CD4-positive, alpha-beta memory T cell (primary cell): ENCODE measurements at regions not wholly inside any gene's neighbourhood (a gene's known extent, or its start where the extent isn't known, plus 50 kb on each side); places are given as distances from the start of the nearest gene placed in this dataset.

Experiments used
- CTCF ChIA-PET: fragments of 350-600 bp; sonication (Branson Sonifier 250); formaldehyde crosslinking; loops from one replicate; lab custom pipeline; 2021; ENCODE audit warnings: inconsistent platforms; ENCODE audit not compliant: partially characterized antibody; lab: Charles Lee
- POLR2A ChIA-PET: fragments of 350-600 bp; sonication (Branson Sonifier 250); formaldehyde crosslinking; loops from one replicate; lab custom pipeline; 2021; ENCODE audit not compliant: partially characterized antibody; lab: Charles Lee
- DNase-seq, 5 donors: peaks; one replicate each; pipeline versions ENCODE4 v3.0.0 to v3.0.0-alpha.2; 2020 to 2022; ENCODE audit warnings: mixed read lengths in 1 of 5
- H3K27ac ChIP-seq: one replicate; pipeline ENCODE4 v1.7.0; 2013; ENCODE audit warnings: low read depth, low read length
- H3K27me3 ChIP-seq: 2 replicates; pipeline ENCODE4 v1.7.0; 2013; ENCODE audit warnings: mild to moderate bottlenecking, low read length, moderate library complexity; ENCODE audit not compliant: insufficient read depth
- H3K36me3 ChIP-seq: 2 replicates; pipeline ENCODE4 v1.7.0; 2013; ENCODE audit warnings: mild to moderate bottlenecking, low read length, moderate library complexity; ENCODE audit not compliant: insufficient read depth
- H3K4me1 ChIP-seq: 2 replicates; pipeline ENCODE4 v1.7.0; 2013; ENCODE audit warnings: mild to moderate bottlenecking, low read length, moderate library complexity; ENCODE audit not compliant: insufficient read depth
- H3K4me3 ChIP-seq, 2 donors: one replicate each; pipeline ENCODE4 v1.7.0; 2013; ENCODE audit warnings: low read length in 2 of 2, mild to moderate bottlenecking in 1 of 2
- H3K9me3 ChIP-seq, 2 donors: one replicate each; pipeline ENCODE4 v1.7.0; 2013; ENCODE audit warnings: low read length in 2 of 2, control low read depth in 1 of 2; ENCODE audit not compliant: control insufficient read depth in 1 of 2
- H3K27ac Mint-ChIP-seq, 7 donors: one replicate each; pipeline ENCODE4 v1.8.0; 2020 to 2021; ENCODE audit warnings: mixed read lengths in 7 of 7, mild to moderate bottlenecking in 6 of 7, inconsistent platforms in 3 of 7, moderate library complexity in 3 of 7
- H3K27me3 Mint-ChIP-seq, 2 donors: one replicate each; pipeline ENCODE4 v1.8.0; 2020 to 2021; ENCODE audit warnings: mixed read lengths in 2 of 2
- H3K36me3 Mint-ChIP-seq, 2 donors: one replicate each; pipeline ENCODE4 v1.8.0; 2020 to 2021; ENCODE audit warnings: mixed read lengths in 2 of 2, inconsistent platforms in 1 of 2, mild to moderate bottlenecking in 1 of 2
- H3K4me1 Mint-ChIP-seq, 4 donors: one replicate each; pipeline ENCODE4 v1.8.0; 2020 to 2021; ENCODE audit warnings: mixed read lengths in 4 of 4, mild to moderate bottlenecking in 1 of 4
- H3K4me3 Mint-ChIP-seq, 8 donors: one replicate each; pipeline ENCODE4 v1.8.0; 2020 to 2021; ENCODE audit warnings: mixed read lengths in 8 of 8, mild to moderate bottlenecking in 7 of 8, moderate library complexity in 6 of 8, inconsistent platforms in 3 of 8
- H3K9me3 Mint-ChIP-seq, 8 donors: one replicate each; pipeline ENCODE4 v1.8.0; 2020 to 2021; ENCODE audit warnings: mixed read lengths in 8 of 8, mild to moderate bottlenecking in 5 of 8, inconsistent platforms in 3 of 8, moderate library complexity in 1 of 8
- intact Hi-C: fragments of 100-400 bp; cut with micrococcal nuclease; formaldehyde crosslinking; loops from one replicate; pipeline ENCODE4 v1.15.1; 2023

DNA sequence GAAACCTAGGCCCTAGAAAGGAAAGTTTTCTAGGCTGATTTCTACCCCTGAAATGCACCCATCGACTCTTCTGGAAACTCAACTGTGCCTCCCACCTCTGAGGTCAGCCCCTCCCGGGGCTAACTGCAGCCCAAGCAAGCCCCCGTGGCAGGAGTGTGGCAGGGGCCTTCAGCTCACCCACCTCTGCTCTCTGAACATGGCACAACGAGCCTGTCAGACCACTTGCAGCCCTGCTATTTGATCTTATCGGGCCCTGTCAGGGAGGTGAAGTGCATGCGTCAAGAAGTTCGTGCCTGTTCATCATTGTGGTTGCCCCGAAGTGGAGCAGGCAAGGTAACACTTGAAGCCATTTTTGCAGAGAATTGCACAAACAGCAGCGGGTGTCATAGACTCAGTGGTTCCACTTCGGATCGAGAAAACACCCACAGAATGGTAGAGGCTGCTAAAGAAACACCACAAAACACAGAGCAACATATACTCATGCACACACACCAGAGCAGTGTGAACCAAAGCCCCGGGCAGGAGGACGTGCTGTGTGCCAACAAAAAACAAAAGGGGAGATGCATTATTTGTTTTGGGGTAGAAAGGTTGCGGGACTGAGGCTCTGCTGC is 262.7 kb downstream of the ETS1 start:
- Mint-ChIP-seq H3K27me3 (no peaks in the 10 kb centered on the region), H3K27ac (peak overlapping the region; percentile 87 to 99 (median 97)), H3K9me3 (peaks cover 0 to 4% (median 0%) of the 10 kb centered on the region in 8 donors), H3K4me3 (peak overlapping the region; percentile 51 to 81 (median 74)), H3K36me3 (peaks cover 0 to 3% of the 10 kb centered on the region in 2 donors), H3K4me1 (peaks cover 67 to 92% (median 80%) of the 10 kb centered on the region in 4 donors)
- CTCF ChIA-PET: interaction anchor here (1.2 to 6.3 kb wide), 31 partner anchors 12 to 506 kb away, joined by 3 to 88 read pairs (median 10); no protein-coding TSS in a partner anchor
- peak; percentile 92 to 97 (median 93) for DNase-seq
- peak overlapping the region in 1 of 2 donors; percentile 16 for H3K4me3 ChIP-seq
- no peaks in the 10 kb centered on the region for H3K27me3 ChIP-seq
- H3K4me1 ChIP-seq: peaks cover 83% of the 10 kb centered on the region
- POLR2A ChIA-PET: interaction anchor here (0.7 to 21.6 kb wide), 23 partner anchors 10 to 460 kb away, joined by 3 to 541 read pairs (median 10); no protein-coding TSS in a partner anchor
- H3K36me3 ChIP-seq: no peaks in the 10 kb centered on the region
- H3K27ac ChIP-seq: peak overlapping the region; percentile 92
- H3K9me3 ChIP-seq: no peaks in the 10 kb centered on the region
- intact Hi-C loops: loop anchor here (1.0 to 2.0 kb wide), 9 partner anchors 17 to 306 kb away; no protein-coding TSS in a partner anchor

GRCh38 chr11:128324051-128324481 is 263.3 kb downstream of the ETS1 start:
- intact Hi-C loops: loop anchor here (1.0 to 2.0 kb wide), 9 partner anchors 17 to 306 kb away; no protein-coding TSS in a partner anchor
- H3K4me1 ChIP-seq: peaks cover 83% of the 10 kb centered on the region
- ChIA-PET POLR2A (interaction anchor here (0.9 to 21.6 kb wide), 23 partner anchors 10 to 305 kb away, joined by 3 to 541 read pairs (median 10); no protein-coding TSS in a partner anchor), CTCF (interaction anchor here (0.8 to 6.3 kb wide), 45 partner anchors 11 to 508 kb away, joined by 3 to 88 read pairs (median 6); no protein-coding TSS in a partner anchor)
- Mint-ChIP-seq H3K27ac (peak overlapping the region; percentile 87 to 99 (median 97)), H3K4me3 (peak overlapping the region in 7 of 8 donors; percentile 28 to 78 (median 63)), H3K4me1 (peaks cover 65 to 92% (median 79%) of the 10 kb centered on the region in 4 donors), H3K36me3 (peaks cover 0 to 3% of the 10 kb centered on the region in 2 donors), H3K9me3 (peaks cover 0 to 4% (median 0%) of the 10 kb centered on the region in 8 donors), H3K27me3 (no peaks in the 10 kb centered on the region)
- H3K9me3 ChIP-seq: no peaks in the 10 kb centered on the region
- DNase-seq: peak in 1 of 5 donors; percentile 72
- H3K27me3 ChIP-seq: no peaks in the 10 kb centered on the region
- peak overlapping the region in 1 of 2 donors; percentile 17 for H3K4me3 ChIP-seq
- peak overlapping the region; percentile 92 for H3K27ac ChIP-seq
- H3K36me3 ChIP-seq: no peaks in the 10 kb centered on the region

- POLR2A ChIA-PET: interaction anchor here (0.7 to 21.6 kb wide), 23 partner anchors 9 to 306 kb away, joined by 3 to 541 read pairs (median 9); no protein-coding TSS in a partner anchor
- intact Hi-C loops: loop anchor here (1.0 kb wide), 1 partner anchor 33 kb away; no protein-coding TSS in a partner anchor
- H3K4me1 ChIP-seq: peaks cover 83% of the 10 kb centered on the region
Observed at GRCh38 chr11:128323381-128323780, 264.0 kb downstream of the ETS1 start.

DNA sequence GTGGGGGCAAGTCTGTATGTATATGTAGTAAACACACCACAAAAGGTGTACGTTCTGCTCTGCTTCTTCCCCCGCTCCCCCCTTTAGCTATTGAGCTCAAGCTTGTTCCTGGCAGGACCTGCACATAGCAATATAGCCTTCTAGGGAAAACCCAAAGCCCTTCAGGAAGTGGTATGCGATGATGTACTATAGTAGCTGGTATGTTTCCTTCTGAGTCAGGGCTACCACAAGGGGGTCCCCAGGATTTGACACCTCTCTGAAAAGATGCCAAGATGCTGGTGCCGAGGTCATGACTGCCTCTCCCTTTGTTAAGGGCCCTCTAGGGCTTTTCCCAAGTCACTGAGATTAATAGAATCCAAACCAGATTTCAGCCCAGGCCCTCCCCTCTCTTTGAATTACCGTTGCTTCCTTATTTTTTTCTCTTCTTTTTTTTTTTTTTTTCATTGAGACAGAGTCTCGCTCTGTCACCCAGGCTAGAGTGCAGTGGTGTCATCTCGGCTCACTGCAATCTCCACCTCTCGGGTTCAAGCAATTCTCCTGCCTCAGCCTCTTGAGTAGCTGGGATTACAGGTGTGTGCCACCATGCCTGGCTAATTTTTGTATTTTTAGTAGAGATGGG is 268.4 kb downstream of the ETS1 start:
- H3K4me1 ChIP-seq: peaks cover 60% of the 10 kb centered on the region
- H3K27me3 ChIP-seq: no peaks in the 10 kb centered on the region
- POLR2A ChIA-PET: interaction anchor here (0.9 to 21.6 kb wide), 11 partner anchors 12 to 407 kb away, joined by 3 to 541 read pairs (median 6); no protein-coding TSS in a partner anchor
- peaks cover 24 to 31% of the 10 kb centered on the region in 2 donors for H3K36me3 Mint-ChIP-seq
- no peaks in the 10 kb centered on the region for H3K27me3 Mint-ChIP-seq
- CTCF ChIA-PET: interaction anchor here (0.7 to 3.1 kb wide), 14 partner anchors 10 to 312 kb away, joined by 3 to 23 read pairs (median 4); no protein-coding TSS in a partner anchor
- H3K27ac Mint-ChIP-seq: peak overlapping the region; percentile 84 to 98 (median 92)
- DNase-seq: peak; percentile 75 to 95 (median 77)
- intact Hi-C loops: loop anchor here (1.0 kb wide), 1 partner anchor 14 kb away; no protein-coding TSS in a partner anchor
- no peaks in the 10 kb centered on the region for H3K36me3 ChIP-seq
- H3K4me1 Mint-ChIP-seq: peaks cover 58 to 81% (median 70%) of the 10 kb centered on the region in 4 donors
- H3K4me3 Mint-ChIP-seq: peak overlapping the region in 7 of 8 donors; percentile 15 to 73 (median 53)
- no peak overlapping the region for H3K4me3 ChIP-seq
- peaks cover 0 to 11% of the 10 kb centered on the region in 2 donors for H3K9me3 ChIP-seq
- H3K9me3 Mint-ChIP-seq: peaks cover 0 to 30% (median 25%) of the 10 kb centered on the region in 8 donors
- H3K27ac ChIP-seq: peak overlapping the region; percentile 66

More at GRCh38 chr11:128323381-128323780, 264.0 kb downstream of the ETS1 start:
- peak overlapping the region in 1 of 2 donors; percentile 17 for H3K4me3 ChIP-seq
- no peaks in the 10 kb centered on the region for H3K27me3 ChIP-seq
- CTCF ChIA-PET: interaction anchor here (0.8 to 6.3 kb wide), 50 partner anchors 8 to 509 kb away, joined by 3 to 88 read pairs (median 6); no protein-coding TSS in a partner anchor
- peak overlapping the region; percentile 92 for H3K27ac ChIP-seq
- peak overlapping the region in 7 of 8 donors; percentile 28 to 78 (median 63) for H3K4me3 Mint-ChIP-seq
- DNase-seq: peak; percentile 60 to 70 (median 68)
- H3K9me3 Mint-ChIP-seq: peaks cover 0 to 4% (median 0%) of the 10 kb centered on the region in 8 donors
- H3K4me1 Mint-ChIP-seq: peaks cover 65 to 92% (median 79%) of the 10 kb centered on the region in 4 donors
- peaks cover 3% of the 10 kb centered on the region in 2 donors for H3K36me3 Mint-ChIP-seq
- H3K36me3 ChIP-seq: no peaks in the 10 kb centered on the region
- H3K27me3 Mint-ChIP-seq: no peaks in the 10 kb centered on the region
- peak overlapping the region; percentile 87 to 99 (median 97) for H3K27ac Mint-ChIP-seq
- H3K9me3 ChIP-seq: no peaks in the 10 kb centered on the region

DNA sequence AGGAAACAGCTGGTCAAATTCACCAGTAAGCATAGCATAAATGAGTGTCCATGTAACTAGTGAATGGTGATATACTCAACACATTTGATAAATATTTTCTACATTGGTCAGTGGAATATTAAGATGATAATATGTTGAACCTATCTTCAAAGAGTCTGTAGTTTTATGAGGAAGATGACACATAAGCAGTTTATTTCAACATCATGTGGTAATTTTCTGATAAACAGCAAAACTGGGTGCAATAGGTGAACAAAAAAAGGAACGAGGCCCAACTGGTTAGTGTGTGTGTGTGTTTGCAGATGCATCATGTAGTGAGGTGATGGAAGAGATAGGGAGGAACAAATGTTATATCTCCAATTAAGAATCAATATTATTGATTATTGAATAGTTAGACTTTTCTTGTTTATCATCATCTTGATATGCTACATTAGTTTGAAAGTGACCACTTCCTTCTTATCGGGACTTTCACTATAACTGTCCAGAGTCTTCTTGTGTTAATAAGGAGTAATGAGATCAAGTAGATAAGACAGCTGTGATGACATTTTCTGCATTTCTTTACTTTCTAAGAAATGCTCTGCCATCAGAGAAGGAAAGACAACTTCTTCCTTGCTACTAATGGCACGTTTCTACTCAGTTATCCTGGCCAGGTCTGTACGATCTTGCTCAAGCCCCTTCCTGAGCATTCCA is 270.7 kb downstream of the ETS1 start:
- CTCF ChIA-PET: interaction anchor here (1.4 to 3.1 kb wide), 3 partner anchors 12 to 151 kb away, joined by 3 to 23 read pairs (median 14); no protein-coding TSS in a partner anchor

GRCh38 chr11:128315933-128316332 is 271.4 kb downstream of the ETS1 start:
- ChIA-PET POLR2A (interaction anchor here (0.8 to 21.6 kb wide), 5 partner anchors 11 to 196 kb away, joined by 3 to 541 read pairs (median 436); no protein-coding TSS in a partner anchor), CTCF (no interaction called here)
- Histone ChIP-seq H3K27ac (no peak overlapping the region), H3K27me3 (no peaks in the 10 kb centered on the region), H3K4me1 (peaks cover 61% of the 10 kb centered on the region), H3K4me3 (no peak overlapping the region), H3K9me3 (peaks cover 0 to 17% of the 10 kb centered on the region in 2 donors), H3K36me3 (no peaks in the 10 kb centered on the region)
- Mint-ChIP-seq H3K4me3 (peak overlapping the region in 2 of 8 donors; percentile 35 to 51), H3K27ac (peak overlapping the region in 5 of 7 donors; percentile 64 to 96 (median 84)), H3K36me3 (peaks cover 29 to 48% of the 10 kb centered on the region in 2 donors), H3K9me3 (peaks cover 0 to 40% (median 30%) of the 10 kb centered on the region in 8 donors), H3K4me1 (peaks cover 52 to 78% (median 66%) of the 10 kb centered on the region in 4 donors), H3K27me3 (no peaks in the 10 kb centered on the region)
- intact Hi-C loops: no loop called here
- no peak for DNase-seq

More for the DNA sequence above, 270.7 kb downstream of the ETS1 start:
- peaks cover 29 to 46% of the 10 kb centered on the region in 2 donors for H3K36me3 Mint-ChIP-seq
- H3K4me3 Mint-ChIP-seq: peak overlapping the region in 5 of 8 donors; percentile 22 to 65 (median 55)
- intact Hi-C loops: no loop called here
- no peak for DNase-seq
- no peaks in the 10 kb centered on the region for H3K36me3 ChIP-seq
- H3K27me3 ChIP-seq: no peaks in the 10 kb centered on the region
- H3K27ac Mint-ChIP-seq: peak overlapping the region; percentile 78 to 98 (median 90)
- H3K27me3 Mint-ChIP-seq: no peaks in the 10 kb centered on the region
- H3K4me3 ChIP-seq: no peak overlapping the region
- peaks cover 0 to 17% of the 10 kb centered on the region in 2 donors for H3K9me3 ChIP-seq
- H3K4me1 ChIP-seq: peaks cover 53% of the 10 kb centered on the region
- peak overlapping the region; percentile 12 for H3K27ac ChIP-seq
- peaks cover 51 to 76% (median 64%) of the 10 kb centered on the region in 4 donors for H3K4me1 Mint-ChIP-seq
- H3K9me3 Mint-ChIP-seq: peaks cover 0 to 39% (median 30%) of the 10 kb centered on the region in 8 donors
- POLR2A ChIA-PET: interaction anchor here (0.8 to 21.6 kb wide), 10 partner anchors 10 to 295 kb away, joined by 3 to 541 read pairs (median 6); no protein-coding TSS in a partner anchor
